MM.1S (cell line): ENCODE measurements at regions not wholly inside any gene's neighbourhood (a gene's known extent, or its start where the extent isn't known, plus 50 kb on each side); places are given as distances from the start of the nearest gene placed in this dataset.

ENCODE experiments used
- DNase-seq: peaks from one replicate; pipeline ENCODE4 v3.0.0-alpha.2; 2015
- H2AFZ ChIP-seq: fragments of 300-600 bp; sonication (generic); 2 replicates; pipeline ENCODE4 v1.6.0; 2016; ENCODE audit warnings: antibody characterized with exemption, low read length
- H3F3A ChIP-seq: fragments of 300-600 bp; sonication (generic); 2 replicates; pipeline ENCODE4 v1.6.1; 2016; ENCODE audit warnings: mild to moderate bottlenecking, antibody characterized with exemption, low read length, moderate library complexity, mixed read lengths; ENCODE audit not compliant: insufficient read depth
- H3K27ac ChIP-seq: fragments of 300-600 bp; sonication (generic); 2 replicates; pipeline ENCODE4 v1.5.1; 2016; ENCODE audit warnings: mild to moderate bottlenecking, low read length
- H3K27me3 ChIP-seq: fragments of 300-600 bp; sonication (generic); replicated peaks from 2 replicates; pipeline ENCODE4 v1.6.0; 2016; ENCODE audit warnings: low read length; ENCODE audit not compliant: insufficient read depth
- H3K36me3 ChIP-seq: fragments of 300-600 bp; sonication (generic); replicated peaks from 2 replicates; pipeline ENCODE4 v1.6.1; 2016; ENCODE audit warnings: mild to moderate bottlenecking, low read length, mixed read lengths; ENCODE audit not compliant: insufficient read depth
- H3K4me1 ChIP-seq: fragments of 300-600 bp; sonication (generic); 2 replicates; pipeline ENCODE4 v1.6.1; 2016; ENCODE audit warnings: low read length, mixed read lengths
- H3K4me2 ChIP-seq: fragments of 300-600 bp; sonication (generic); 2 replicates; pipeline ENCODE4 v1.6.0; 2016; ENCODE audit warnings: low read depth, low read length
- H3K4me3 ChIP-seq: fragments of 300-600 bp; sonication (generic); 2 replicates; pipeline ENCODE4 v1.5.1; 2016; ENCODE audit warnings: low read length, mixed read lengths
- H3K79me2 ChIP-seq: fragments of 300-600 bp; sonication (generic); 2 replicates; pipeline ENCODE4 v1.6.1; 2016; ENCODE audit warnings: mixed run types, low read length, mixed read lengths
- H3K9ac ChIP-seq: fragments of 300-600 bp; sonication (generic); 2 replicates; pipeline ENCODE4 v1.6.1; 2016; ENCODE audit warnings: low read length, mixed read lengths
- H3K9me2 ChIP-seq: fragments of 300-600 bp; sonication (generic); replicated peaks from 2 replicates; pipeline ENCODE4 v1.6.1; 2016; ENCODE audit warnings: mild to moderate bottlenecking, low read length, mixed read lengths; ENCODE audit not compliant: insufficient read depth
- H3K9me3 ChIP-seq: fragments of 300-600 bp; sonication (generic); replicated peaks from 2 replicates; pipeline ENCODE4 v1.6.1; 2016; ENCODE audit warnings: mild to moderate bottlenecking, low read length, mixed read lengths; ENCODE audit not compliant: insufficient read depth
- H4K20me1 ChIP-seq: fragments of 300-600 bp; sonication (generic); 2 replicates; pipeline ENCODE4 v1.6.1; 2016; ENCODE audit warnings: mild to moderate bottlenecking, low read length, moderate library complexity, mixed read lengths; ENCODE audit not compliant: insufficient read depth
- CTCF ChIP-seq: fragments of 300-600 bp; sonication (generic); IDR thresholded peaks from 2 replicates; pipeline ENCODE4 v1.5.1; 2016; ENCODE audit warnings: antibody characterized with exemption, low read length, mixed read lengths
- EZH2 ChIP-seq: fragments of 300-600 bp; sonication (generic); optimal IDR thresholded peaks from 2 replicates; pipeline ENCODE3; 2017; ENCODE audit warnings: low read depth, mild to moderate bottlenecking, antibody characterized with exemption, low read length, mixed read lengths
- EZH2phosphoT487 ChIP-seq: fragments of 300-600 bp; sonication (generic); IDR thresholded peaks from 2 replicates; pipeline ENCODE4 v1.6.1; 2018; ENCODE audit warnings: antibody characterized with exemption, low read length

- H4K20me1 ChIP-seq, result no peaks in the 10 kb centered on the region
- DNase-seq, result no peak
Measured at GRCh38 chr10:20596911-20597310, 300.2 kb downstream of the NEBL start.

GRCh38 chr10:20596065-20596755 is 300.9 kb downstream of the NEBL start:
- Histone ChIP-seq H3K4me1 (no peaks in the 10 kb centered on the region), H2AFZ (no peak overlapping the region), H3K4me2 (no peak overlapping the region), H3K9me3 (no peaks in the 10 kb centered on the region), H3K36me3 (no peaks in the 10 kb centered on the region), H4K20me1 (no peaks in the 10 kb centered on the region), H3F3A (no peaks in the 10 kb centered on the region), H3K9ac (no peak overlapping the region), H3K27me3 (no peaks in the 10 kb centered on the region), H3K79me2 (no peaks in the 10 kb centered on the region), H3K9me2 (no peaks in the 10 kb centered on the region), H3K4me3 (no peak overlapping the region), H3K27ac (no peak overlapping the region)
- DNase-seq, result no peak
- no peak for TF ChIP-seq CTCF
- TF ChIP-seq EZH2, result no peak
- TF ChIP-seq EZH2phosphoT487, result no peak

More at GRCh38 chr10:20596911-20597310, 300.2 kb downstream of the NEBL start:
- no peaks in the 10 kb centered on the region for H3K79me2 ChIP-seq
- no peaks in the 10 kb centered on the region for H3F3A ChIP-seq
- H3K27ac ChIP-seq, result no peak overlapping the region
- no peaks in the 10 kb centered on the region for H3K27me3 ChIP-seq
- TF ChIP-seq EZH2phosphoT487 (no peak), EZH2 (no peak), CTCF (no peak)
- H3K36me3 ChIP-seq, result no peaks in the 10 kb centered on the region
- H2AFZ ChIP-seq, result no peak overlapping the region
- H3K4me2 ChIP-seq, result no peak overlapping the region
- no peaks in the 10 kb centered on the region for H3K9me3 ChIP-seq
- no peaks in the 10 kb centered on the region for H3K4me1 ChIP-seq
- no peaks in the 10 kb centered on the region for H3K9me2 ChIP-seq
- no peak overlapping the region for H3K4me3 ChIP-seq
- H3K9ac ChIP-seq, result no peak overlapping the region

- H3K4me1 ChIP-seq, result no peaks in the 10 kb centered on the region
- no peak for TF ChIP-seq EZH2phosphoT487
- TF ChIP-seq EZH2, result no peak
- TF ChIP-seq CTCF, result no peak
Measured at GRCh38 chr10:20593649-20594048, 303.5 kb downstream of the NEBL start.

More at GRCh38 chr10:20593649-20594048, 303.5 kb downstream of the NEBL start:
- Histone ChIP-seq H3K9ac (no peak overlapping the region), H3K9me3 (no peaks in the 10 kb centered on the region), H4K20me1 (no peaks in the 10 kb centered on the region), H3K4me3 (no peak overlapping the region), H3K27me3 (no peaks in the 10 kb centered on the region), H3K9me2 (no peaks in the 10 kb centered on the region), H3K36me3 (no peaks in the 10 kb centered on the region), H3K27ac (no peak overlapping the region), H3K4me2 (no peak overlapping the region), H3K79me2 (no peaks in the 10 kb centered on the region), H3F3A (no peaks in the 10 kb centered on the region), H2AFZ (no peak overlapping the region)
- DNase-seq, result no peak
